BLaER1 treated with 17β-estradiol and CSF1 and Interleukin-3, amounts not matched to agents 10 nM and 100 nM (cell line): ENCODE measurements at regions not wholly inside any gene's neighbourhood (a gene's known extent, or its start where the extent isn't known, plus 50 kb on each side); places are given as distances from the start of the nearest gene placed in this dataset.

Source experiments
- H3K27ac ChIP-seq, 11 experiments: shearing (Covaris generic); formaldehyde crosslinking; 2 replicates each; pipeline ENCODE4 v1.8.1; 2022
- H3K27me3 ChIP-seq, 11 experiments: shearing (Covaris generic); formaldehyde crosslinking; 2 replicates each; pipeline ENCODE4 v1.8.1; 2022
- H3K36me3 ChIP-seq, 11 experiments: shearing (Covaris generic); formaldehyde crosslinking; 2 replicates each; pipeline ENCODE4 v1.8.1; 2022
- H3K4me1 ChIP-seq, 10 experiments: shearing (Covaris generic); formaldehyde crosslinking; 2 replicates each; pipeline ENCODE4 v1.8.1; 2022
- H3K4me2 ChIP-seq, 11 experiments: shearing (Covaris generic); formaldehyde crosslinking; 2 replicates each; pipeline ENCODE4 v1.8.1; 2022
- H3K4me3 ChIP-seq, 10 experiments: shearing (Covaris generic); formaldehyde crosslinking; 2 replicates each; pipeline ENCODE4 v1.8.1; 2022
- H3K9ac ChIP-seq, 11 experiments: shearing (Covaris generic); formaldehyde crosslinking; 2 replicates each; pipeline ENCODE4 v1.8.1; 2022
- H3K9me3 ChIP-seq, 11 experiments: shearing (Covaris generic); formaldehyde crosslinking; replicated peaks in 1 of 11; 2 replicates each; pipeline ENCODE4 v1.8.1; 2022
- H4K20me1 ChIP-seq, 11 experiments: shearing (Covaris generic); formaldehyde crosslinking; 2 replicates each; pipeline ENCODE4 v1.8.1; 2022
- Cebpa-rat ChIP-seq, 11 experiments: shearing (Covaris generic); IDR thresholded peaks; 2 replicates each; pipeline ENCODE4 v1.8.1; 2022

GRCh38 chr17:27066315-27066714 is 227.6 kb upstream of the WSB1 start:
- Histone ChIP-seq H3K4me2 (no peak overlapping the region), H3K4me3 (no peak overlapping the region), H3K4me1 (no peaks in the 10 kb centered on the region), H3K27ac (no peak overlapping the region), H3K36me3 (no peaks in the 10 kb centered on the region), H3K9ac (no peak overlapping the region), H3K9me3 (0 out of 22 replicates have a peak, but pooled peaks cover 0 to 3% (median 0%) of the 10 kb centered on the region in 11 experiments), H3K27me3 (no peaks in the 10 kb centered on the region), H4K20me1 (no peaks in the 10 kb centered on the region)
- TF ChIP-seq Cebpa-rat (IDR thresholded peaks at IDR 0.05) = no peak

GRCh38 chr17:27069842-27070508 is 223.9 kb upstream of the WSB1 start:
- Histone ChIP-seq H3K36me3 (no peaks in the 10 kb centered on the region), H3K9me3 (0 out of 22 replicates have a peak, but pooled peaks cover 0 to 3% (median 0%) of the 10 kb centered on the region in 11 experiments), H3K9ac (no peak overlapping the region), H3K4me3 (no peak overlapping the region), H3K4me1 (no peaks in the 10 kb centered on the region), H3K27me3 (no peaks in the 10 kb centered on the region), H3K4me2 (no peak overlapping the region), H3K27ac (no peak overlapping the region), H4K20me1 (no peaks in the 10 kb centered on the region)
- TF ChIP-seq Cebpa-rat (IDR thresholded peaks at IDR 0.05) = no peak

GRCh38 chr17:27070836-27071235 is 223.1 kb upstream of the WSB1 start:
- H3K4me1 ChIP-seq = no peaks in the 10 kb centered on the region
- no peak for TF ChIP-seq Cebpa-rat (IDR thresholded peaks at IDR 0.05)
- H3K27ac ChIP-seq = no peak overlapping the region
- H3K36me3 ChIP-seq = no peaks in the 10 kb centered on the region
- H3K4me3 ChIP-seq = no peak overlapping the region
- H3K4me2 ChIP-seq = no peak overlapping the region
- no peak overlapping the region for H3K9ac ChIP-seq
- no peaks in the 10 kb centered on the region for H3K27me3 ChIP-seq
- no peaks in the 10 kb centered on the region for H4K20me1 ChIP-seq
- H3K9me3 ChIP-seq = 0 out of 22 replicates have a peak, but pooled peaks cover 0 to 3% (median 0%) of the 10 kb centered on the region in 11 experiments

- Histone ChIP-seq H3K9me3 (0 out of 22 replicates have a peak, but pooled peaks cover 0 to 3% (median 0%) of the 10 kb centered on the region in 11 experiments), H3K9ac (no peak overlapping the region), H3K4me1 (no peaks in the 10 kb centered on the region), H3K27ac (no peak overlapping the region), H3K36me3 (no peaks in the 10 kb centered on the region), H4K20me1 (no peaks in the 10 kb centered on the region), H3K4me3 (no peak overlapping the region), H3K27me3 (no peaks in the 10 kb centered on the region), H3K4me2 (no peak overlapping the region)
- TF ChIP-seq Cebpa-rat (IDR thresholded peaks at IDR 0.05) = no peak
These were observed 221.0 kb upstream of the WSB1 start for GRCh38 chr17:27072885-27073284.

- no peaks in the 10 kb centered on the region for H4K20me1 ChIP-seq
- no peaks in the 10 kb centered on the region for H3K4me1 ChIP-seq
These were observed 217.1 kb upstream of the WSB1 start for GRCh38 chr17:27076814-27077213.

GRCh38 chr17:27078296-27078695 is 215.6 kb upstream of the WSB1 start:
- Histone ChIP-seq H3K4me1 (no peaks in the 10 kb centered on the region), H3K36me3 (no peaks in the 10 kb centered on the region), H3K9ac (no peak overlapping the region), H4K20me1 (no peaks in the 10 kb centered on the region), H3K27me3 (no peaks in the 10 kb centered on the region), H3K27ac (no peak overlapping the region), H3K9me3 (no peaks in the 10 kb centered on the region), H3K4me3 (no peak overlapping the region), H3K4me2 (no peak overlapping the region)
- no peak for TF ChIP-seq Cebpa-rat (IDR thresholded peaks at IDR 0.05)

More at GRCh38 chr17:27076814-27077213, 217.1 kb upstream of the WSB1 start:
- Histone ChIP-seq H3K27me3 (no peaks in the 10 kb centered on the region), H3K4me2 (no peak overlapping the region), H3K9ac (no peak overlapping the region), H3K4me3 (no peak overlapping the region), H3K36me3 (no peaks in the 10 kb centered on the region), H3K27ac (no peak overlapping the region), H3K9me3 (no peaks in the 10 kb centered on the region)
- no peak for TF ChIP-seq Cebpa-rat (IDR thresholded peaks at IDR 0.05)

- H3K27ac ChIP-seq = no peak overlapping the region
- H3K4me3 ChIP-seq = no peak overlapping the region
- H3K9ac ChIP-seq = no peak overlapping the region
- H3K4me2 ChIP-seq = no peak overlapping the region
- H3K27me3 ChIP-seq = no peaks in the 10 kb centered on the region
- H3K9me3 ChIP-seq = no peaks in the 10 kb centered on the region; a peak in 1 of 22 replicates
- H4K20me1 ChIP-seq = no peaks in the 10 kb centered on the region
- TF ChIP-seq Cebpa-rat (IDR thresholded peaks at IDR 0.05) = no peak
- no peaks in the 10 kb centered on the region for H3K4me1 ChIP-seq
- H3K36me3 ChIP-seq = no peaks in the 10 kb centered on the region
These were observed 214.3 kb upstream of the WSB1 start for GRCh38 chr17:27079660-27080059.

- Histone ChIP-seq H4K20me1 (no peaks in the 10 kb centered on the region), H3K4me2 (no peak overlapping the region), H3K9me3 (no peaks in the 10 kb centered on the region; a peak in 1 of 22 replicates), H3K36me3 (no peaks in the 10 kb centered on the region), H3K27ac (no peak overlapping the region), H3K4me1 (no peaks in the 10 kb centered on the region), H3K27me3 (no peaks in the 10 kb centered on the region), H3K9ac (no peak overlapping the region), H3K4me3 (no peak overlapping the region)
- no peak for TF ChIP-seq Cebpa-rat (IDR thresholded peaks at IDR 0.05)
These were observed 212.8 kb upstream of the WSB1 start for GRCh38 chr17:27081002-27081638.

- Histone ChIP-seq H3K27ac (no peak overlapping the region), H3K9ac (no peak overlapping the region), H3K4me2 (no peak overlapping the region), H3K4me1 (no peaks in the 10 kb centered on the region), H3K9me3 (no peaks in the 10 kb centered on the region; a peak in 1 of 22 replicates), H4K20me1 (no peaks in the 10 kb centered on the region), H3K4me3 (no peak overlapping the region), H3K27me3 (no peaks in the 10 kb centered on the region), H3K36me3 (no peaks in the 10 kb centered on the region)
- no peak for TF ChIP-seq Cebpa-rat (IDR thresholded peaks at IDR 0.05)
These were observed 211.7 kb upstream of the WSB1 start for GRCh38 chr17:27082023-27082774.
